HFFc6 (cell line): ENCODE measurements at regions not wholly inside any gene's neighbourhood (a gene's known extent, or its start where the extent isn't known, plus 50 kb on each side); places are given as distances from the start of the nearest gene placed in this dataset.

Experiments used
- DNase-seq: peaks from one replicate; pipeline ENCODE4 v3.0.0-alpha.2; 2018
- H3K27ac Mint-ChIP-seq: 2 replicates; pipeline ENCODE4 v1.8.0; 2020; ENCODE audit warnings: mild to moderate bottlenecking, mixed read lengths
- H3K27me3 Mint-ChIP-seq: 2 replicates; pipeline ENCODE4 v1.8.0; 2021; ENCODE audit warnings: mild to moderate bottlenecking, moderate library complexity, mixed read lengths; ENCODE audit not compliant: insufficient read depth
- H3K36me3 Mint-ChIP-seq: 2 replicates; pipeline ENCODE4 v1.8.0; 2021; ENCODE audit warnings: low read depth, mixed read lengths
- H3K4me1 Mint-ChIP-seq: 2 replicates; pipeline ENCODE4 v1.8.0; 2020; ENCODE audit warnings: low read depth, mixed read lengths
- H3K4me3 Mint-ChIP-seq: 2 replicates; pipeline ENCODE4 v1.8.0; 2020; ENCODE audit warnings: mild to moderate bottlenecking, moderate library complexity, mixed read lengths
- H3K9me3 Mint-ChIP-seq: 2 replicates; pipeline ENCODE4 v1.8.0; 2020; ENCODE audit warnings: mild to moderate bottlenecking, mixed read lengths
- TF ChIP-seq, protein P1 (sequence below): fragments of 200-600 bp; sonication (generic); IDR thresholded peaks from 2 replicates; pipeline ENCODE4 v1.5.0; 2021; ENCODE audit warnings: antibody characterized with exemption, mild to moderate bottlenecking

GRCh38 chr17:77590951-77591735 is 367.4 kb upstream of the TNRC6C start:
- TF ChIP-seq, protein P1, sequence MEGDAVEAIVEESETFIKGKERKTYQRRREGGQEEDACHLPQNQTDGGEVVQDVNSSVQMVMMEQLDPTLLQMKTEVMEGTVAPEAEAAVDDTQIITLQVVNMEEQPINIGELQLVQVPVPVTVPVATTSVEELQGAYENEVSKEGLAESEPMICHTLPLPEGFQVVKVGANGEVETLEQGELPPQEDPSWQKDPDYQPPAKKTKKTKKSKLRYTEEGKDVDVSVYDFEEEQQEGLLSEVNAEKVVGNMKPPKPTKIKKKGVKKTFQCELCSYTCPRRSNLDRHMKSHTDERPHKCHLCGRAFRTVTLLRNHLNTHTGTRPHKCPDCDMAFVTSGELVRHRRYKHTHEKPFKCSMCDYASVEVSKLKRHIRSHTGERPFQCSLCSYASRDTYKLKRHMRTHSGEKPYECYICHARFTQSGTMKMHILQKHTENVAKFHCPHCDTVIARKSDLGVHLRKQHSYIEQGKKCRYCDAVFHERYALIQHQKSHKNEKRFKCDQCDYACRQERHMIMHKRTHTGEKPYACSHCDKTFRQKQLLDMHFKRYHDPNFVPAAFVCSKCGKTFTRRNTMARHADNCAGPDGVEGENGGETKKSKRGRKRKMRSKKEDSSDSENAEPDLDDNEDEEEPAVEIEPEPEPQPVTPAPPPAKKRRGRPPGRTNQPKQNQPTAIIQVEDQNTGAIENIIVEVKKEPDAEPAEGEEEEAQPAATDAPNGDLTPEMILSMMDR, result no peak
- Mint-ChIP-seq H3K27me3 (peaks cover 26% of the 10 kb centered on the region), H3K27ac (no peak overlapping the region), H3K36me3 (no peaks in the 10 kb centered on the region), H3K4me1 (no peaks in the 10 kb centered on the region), H3K4me3 (no peak overlapping the region), H3K9me3 (no peaks in the 10 kb centered on the region; the same call in 1 of the 2 replicates)
- no peak for DNase-seq

DNA sequence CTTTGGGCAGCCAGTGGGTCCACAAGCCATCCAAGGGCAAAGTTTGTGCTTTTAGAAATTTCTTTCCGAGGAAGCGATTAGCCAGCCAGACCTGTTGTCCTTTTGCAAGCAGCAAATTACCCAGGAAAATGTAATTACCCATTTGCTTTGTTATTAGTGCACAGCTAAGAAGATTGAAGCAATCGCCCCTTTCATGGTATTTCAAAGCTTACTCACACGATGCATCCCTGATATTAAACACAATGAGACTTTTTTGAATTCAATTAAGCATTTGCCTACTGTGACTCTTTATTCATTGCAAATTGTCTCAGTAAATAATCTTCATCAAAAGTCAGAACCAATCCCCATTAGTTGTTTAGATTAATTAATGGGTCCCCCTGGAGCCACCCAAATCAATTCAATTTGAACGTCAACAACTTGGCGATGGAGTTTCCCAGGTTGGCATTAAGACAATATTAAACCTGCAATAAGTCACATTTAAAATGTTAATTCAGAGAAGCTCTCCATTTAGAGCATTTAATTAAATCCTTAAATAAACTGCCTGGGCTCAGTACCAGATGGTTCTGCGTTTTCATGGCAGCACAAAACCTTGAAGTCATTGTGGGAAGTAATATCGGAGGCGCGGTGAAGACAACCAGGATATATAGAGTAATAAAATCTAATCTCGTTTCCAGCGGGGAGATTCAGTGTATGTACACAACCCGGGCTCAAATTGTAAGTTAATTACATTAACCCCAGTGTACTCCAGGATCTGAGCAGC is 366.2 kb upstream of the TNRC6C start:
- DNase-seq, result no peak
- TF ChIP-seq, protein P1, result no peak
- Mint-ChIP-seq H3K9me3 (no peaks in the 10 kb centered on the region; the same call in 1 of the 2 replicates), H3K27me3 (peaks cover 31% of the 10 kb centered on the region), H3K36me3 (no peaks in the 10 kb centered on the region), H3K4me3 (no peak overlapping the region), H3K4me1 (no peaks in the 10 kb centered on the region), H3K27ac (no peak overlapping the region)

GRCh38 chr17:77593081-77593480 is 365.4 kb upstream of the TNRC6C start:
- H3K4me1 Mint-ChIP-seq, result no peaks in the 10 kb centered on the region
- DNase-seq, result no peak
- H3K36me3 Mint-ChIP-seq, result no peaks in the 10 kb centered on the region
- no peaks in the 10 kb centered on the region for H3K9me3 Mint-ChIP-seq
- H3K4me3 Mint-ChIP-seq, result no peak overlapping the region
- TF ChIP-seq, protein P1, result no peak
- peaks cover 35% of the 10 kb centered on the region for H3K27me3 Mint-ChIP-seq
- no peak overlapping the region for H3K27ac Mint-ChIP-seq

DNA sequence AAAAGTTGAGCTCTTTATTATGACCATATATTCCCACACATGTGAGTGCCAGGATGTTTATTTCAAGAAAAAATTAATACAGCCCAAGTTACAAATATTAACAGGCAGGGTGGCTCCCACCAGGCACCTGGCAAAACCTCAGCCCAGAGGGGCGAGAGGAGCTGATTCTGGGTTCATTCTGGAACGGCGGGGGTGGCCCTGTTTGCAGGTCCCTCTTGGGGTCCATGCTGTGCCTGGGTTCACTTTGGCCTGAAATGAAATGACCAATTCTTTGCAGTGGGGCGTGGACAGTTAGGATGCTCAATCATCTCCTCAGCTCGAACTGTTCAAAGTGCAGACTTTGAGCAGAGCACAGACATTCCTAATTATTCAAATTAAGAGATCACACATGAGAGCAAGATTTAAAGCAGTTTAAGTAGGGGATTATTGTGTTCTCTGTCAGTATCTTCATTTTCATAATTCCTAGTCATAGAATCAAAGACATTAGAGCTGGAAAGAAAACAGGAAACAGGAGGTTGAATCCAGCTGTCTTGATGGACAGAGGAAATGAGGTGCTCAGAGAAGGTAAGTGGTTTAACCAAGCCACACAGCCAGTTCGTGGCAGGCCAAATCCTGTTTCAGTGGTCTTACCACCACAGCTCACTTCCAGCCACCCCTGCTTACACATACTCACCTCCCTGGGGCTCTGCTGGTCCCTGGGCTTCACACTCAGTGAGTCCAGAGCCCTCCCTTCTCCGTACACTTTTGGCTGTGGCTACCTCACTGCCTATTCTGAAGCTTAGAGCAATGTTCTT is 363.9 kb upstream of the TNRC6C start:
- Mint-ChIP-seq H3K4me3 (no peak overlapping the region), H3K4me1 (no peaks in the 10 kb centered on the region), H3K36me3 (no peaks in the 10 kb centered on the region), H3K27ac (no peak overlapping the region), H3K9me3 (no peaks in the 10 kb centered on the region), H3K27me3 (peaks cover 39% of the 10 kb centered on the region)
- TF ChIP-seq, protein P1, result no peak
- DNase-seq, result no peak
